Thymus (tissue), 11 donors: ENCODE measurements at regions not wholly inside any gene's neighbourhood (a gene's known extent, or its start where the extent isn't known, plus 50 kb on each side); places are given as distances from the start of the nearest gene placed in this dataset.

ENCODE experiments used
- DNase-seq, 9 donors: peaks; one replicate each; pipeline ENCODE4 v3.0.0-alpha.2; 2013; ENCODE audit warnings: low spot score in 9 of 9, low read depth in 6 of 9, missing footprints in 1 of 9
- H3K27ac ChIP-seq, 2 donors: one replicate each; pipeline ENCODE4 v1.5.1; 2013; ENCODE audit warnings: control low read depth in 1 of 2, low read depth in 1 of 2, low read length in 1 of 2, mild to moderate bottlenecking in 1 of 2, moderate library complexity in 1 of 2
- H3K27me3 ChIP-seq, 2 donors: one replicate each; pipeline ENCODE4 v1.5.1; 2013; ENCODE audit warnings: low read length in 1 of 2; ENCODE audit not compliant: control insufficient read depth in 2 of 2, insufficient read depth in 1 of 2
- H3K36me3 ChIP-seq, 2 donors: one replicate each; pipeline ENCODE4 v1.5.1; 2013; ENCODE audit warnings: low read length in 1 of 2, mild to moderate bottlenecking in 1 of 2, moderate library complexity in 1 of 2; ENCODE audit not compliant: control insufficient read depth in 2 of 2, insufficient read depth in 2 of 2
- H3K4me1 ChIP-seq, 2 donors: one replicate each; pipeline ENCODE4 v1.5.1; 2013; ENCODE audit warnings: low read length in 2 of 2; ENCODE audit not compliant: control insufficient read depth in 2 of 2, insufficient read depth in 2 of 2
- H3K4me3 ChIP-seq, 2 donors: one replicate each; pipeline ENCODE4 v1.5.1; 2013; ENCODE audit warnings: low read length in 2 of 2, control low read depth in 1 of 2, mild to moderate bottlenecking in 1 of 2
- H3K9me3 ChIP-seq, 2 donors: one replicate each; pipeline ENCODE4 v1.5.1; 2013; ENCODE audit warnings: low read length in 1 of 2, mild to moderate bottlenecking in 1 of 2; ENCODE audit not compliant: control insufficient read depth in 2 of 2, insufficient read depth in 1 of 2
- WGBS: extraction: QIAGEN DNeasy Blood & Tissue Kit; methylation state at CpG from one replicate; pipeline ENCODE4 v1.1.7; 2013; 5-methylcytosine and 5-hydroxymethylcytosine counted together
- donor health status: healthy.

- Histone ChIP-seq H3K4me1 (no peaks in the 10 kb centered on the region), H3K36me3 (no peaks in the 10 kb centered on the region), H3K9me3 (no peaks in the 10 kb centered on the region), H3K27me3 (no peaks in the 10 kb centered on the region), H3K4me3 (no peak overlapping the region), H3K27ac (no peak overlapping the region)
- no peak for DNase-seq
- WGBS = 94% methylated on average over 3 of the region's 3 CpGs
Measured at GRCh38 chr11:91860661-91861060, 364.0 kb upstream of the FAT3 start.

DNA sequence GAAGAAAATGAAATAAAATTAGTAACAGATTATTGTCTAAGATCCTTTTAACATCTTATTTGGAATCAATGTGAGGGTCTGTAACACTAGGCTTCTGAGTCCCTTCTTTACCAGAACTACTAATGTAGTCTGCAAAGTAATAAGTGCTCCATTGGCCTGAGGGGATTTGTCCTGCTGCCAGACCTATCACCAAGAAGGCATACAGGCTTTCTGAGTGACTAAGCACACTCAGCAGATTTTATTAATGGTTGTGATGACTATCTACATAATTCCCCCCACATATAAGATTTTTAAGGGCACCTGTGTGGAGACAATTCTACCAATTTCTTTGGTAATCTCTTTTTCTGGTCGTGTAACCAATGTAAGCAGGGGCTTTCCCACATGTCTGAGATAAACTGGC, 365.0 kb upstream of the FAT3 start:
- no peak overlapping the region for H3K4me3 ChIP-seq
- H3K27me3 ChIP-seq = no peaks in the 10 kb centered on the region
- H3K36me3 ChIP-seq = no peaks in the 10 kb centered on the region
- H3K4me1 ChIP-seq = no peaks in the 10 kb centered on the region
- WGBS = 84% methylated on average over 1 of the region's 1 CpG
- no peak overlapping the region for H3K27ac ChIP-seq
- no peaks in the 10 kb centered on the region for H3K9me3 ChIP-seq
- DNase-seq = no peak

- Histone ChIP-seq H3K4me3 (no peak overlapping the region), H3K9me3 (no peaks in the 10 kb centered on the region), H3K27ac (no peak overlapping the region), H3K27me3 (no peaks in the 10 kb centered on the region), H3K4me1 (no peaks in the 10 kb centered on the region), H3K36me3 (no peaks in the 10 kb centered on the region)
- WGBS = 94% methylated on average over 1 of the region's 1 CpG
- DNase-seq = no peak
Measured at GRCh38 chr11:91857179-91857578, 367.4 kb upstream of the FAT3 start.

DNA sequence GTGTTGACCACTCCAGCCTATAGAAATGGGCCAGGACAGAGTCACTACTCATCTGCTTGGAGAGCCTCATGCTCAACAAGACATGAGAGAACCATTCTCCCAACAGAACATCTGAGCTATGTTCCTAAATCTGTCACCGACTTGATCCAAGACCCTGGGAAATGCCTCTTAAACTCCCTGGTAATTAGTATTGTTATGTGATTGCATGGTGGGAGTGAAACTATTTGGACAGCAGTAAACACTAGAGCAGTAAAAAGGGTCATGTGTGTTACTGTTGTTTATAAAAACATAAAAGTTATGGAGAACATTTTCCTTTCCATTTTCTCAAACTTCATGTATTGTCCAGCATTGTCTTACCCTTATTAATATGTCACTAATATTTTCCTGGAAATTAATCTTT, 369.8 kb upstream of the FAT3 start:
- Histone ChIP-seq H3K27me3 (no peaks in the 10 kb centered on the region), H3K4me3 (no peak overlapping the region)
- WGBS = 89% methylated on average over 1 of the region's 1 CpG

GRCh38 chr11:91854171-91854570, 370.4 kb upstream of the FAT3 start:
- no peak for DNase-seq
- H3K27me3 ChIP-seq = no peaks in the 10 kb centered on the region
- no peaks in the 10 kb centered on the region for H3K4me1 ChIP-seq
- H3K9me3 ChIP-seq = no peaks in the 10 kb centered on the region
- H3K4me3 ChIP-seq = no peak overlapping the region
- H3K36me3 ChIP-seq = no peaks in the 10 kb centered on the region
- H3K27ac ChIP-seq = no peak overlapping the region

More for the DNA sequence above, 369.8 kb upstream of the FAT3 start:
- H3K4me1 ChIP-seq = no peaks in the 10 kb centered on the region
- no peak overlapping the region for H3K27ac ChIP-seq
- no peaks in the 10 kb centered on the region for H3K36me3 ChIP-seq
- H3K9me3 ChIP-seq = no peaks in the 10 kb centered on the region
- DNase-seq = no peak

GRCh38 chr11:91851908-91852307, 372.7 kb upstream of the FAT3 start:
- H3K4me3 ChIP-seq = no peak overlapping the region
- no peaks in the 10 kb centered on the region for H3K27me3 ChIP-seq
- WGBS = 91% methylated on average over 2 of the region's 2 CpGs
- no peaks in the 10 kb centered on the region for H3K9me3 ChIP-seq
- no peak overlapping the region for H3K27ac ChIP-seq
- no peak for DNase-seq
- H3K4me1 ChIP-seq = no peaks in the 10 kb centered on the region
- H3K36me3 ChIP-seq = no peaks in the 10 kb centered on the region

- no peaks in the 10 kb centered on the region for H3K9me3 ChIP-seq
- H3K4me1 ChIP-seq = no peaks in the 10 kb centered on the region
- WGBS = 79% methylated on average over 7 of the region's 7 CpGs
- no peaks in the 10 kb centered on the region for H3K36me3 ChIP-seq
- H3K4me3 ChIP-seq = no peak overlapping the region
- no peak overlapping the region for H3K27ac ChIP-seq
- no peak for DNase-seq
- no peaks in the 10 kb centered on the region for H3K27me3 ChIP-seq
Measured at GRCh38 chr11:91850533-91851275, 373.9 kb upstream of the FAT3 start.

DNA sequence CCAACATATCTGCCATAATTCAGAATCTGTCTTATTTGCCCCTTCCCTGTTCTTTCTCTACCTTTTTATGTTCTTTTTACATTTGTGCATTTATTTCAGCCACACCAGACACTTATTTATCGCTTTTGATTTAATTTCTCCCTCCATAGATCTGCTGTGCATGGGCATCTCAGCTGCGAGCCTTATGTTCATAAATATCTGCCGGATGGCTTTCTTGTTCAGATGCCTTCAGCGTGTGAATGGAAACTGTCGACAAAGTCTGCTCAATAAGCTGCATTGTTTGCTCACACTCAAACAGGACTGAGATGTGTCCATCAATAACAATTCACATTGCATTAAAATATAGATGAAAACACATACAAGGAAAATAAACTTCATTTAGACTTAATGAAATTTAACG, 374.6 kb upstream of the FAT3 start:
- H3K4me3 ChIP-seq = no peak overlapping the region
- WGBS = 87% methylated on average over 6 of the region's 6 CpGs
- H3K27ac ChIP-seq = no peak overlapping the region
- H3K4me1 ChIP-seq = no peaks in the 10 kb centered on the region
- H3K9me3 ChIP-seq = no peaks in the 10 kb centered on the region
- H3K27me3 ChIP-seq = no peaks in the 10 kb centered on the region
- H3K36me3 ChIP-seq = no peaks in the 10 kb centered on the region
- DNase-seq = no peak

DNA sequence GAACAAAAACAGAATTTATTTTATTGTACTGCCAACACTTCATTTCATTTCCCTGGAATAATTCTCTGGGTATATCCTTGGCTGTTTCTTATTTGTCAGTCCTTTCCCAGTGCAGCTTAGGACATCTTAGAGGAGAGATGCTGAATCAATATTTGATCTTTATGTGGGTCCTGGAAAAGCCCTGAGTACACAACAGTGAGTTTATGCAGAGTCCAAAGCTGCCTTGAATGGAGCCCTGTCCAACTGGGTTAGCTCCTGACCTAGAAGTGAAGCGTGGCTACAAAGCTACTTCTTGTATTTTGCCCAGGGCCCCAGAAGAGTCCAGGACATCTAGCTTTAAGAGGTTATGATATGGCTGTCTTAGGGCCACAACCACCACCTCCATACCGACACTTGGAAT, 378.0 kb upstream of the FAT3 start:
- 88% methylated on average over 2 of the region's 2 CpGs for WGBS
- Histone ChIP-seq H3K4me1 (no peaks in the 10 kb centered on the region), H3K9me3 (no peaks in the 10 kb centered on the region), H3K4me3 (no peak overlapping the region), H3K27me3 (no peaks in the 10 kb centered on the region), H3K27ac (no peak overlapping the region), H3K36me3 (no peaks in the 10 kb centered on the region)
- DNase-seq = no peak

GRCh38 chr11:91846002-91846401, 378.6 kb upstream of the FAT3 start:
- DNase-seq = no peak

More at GRCh38 chr11:91846002-91846401, 378.6 kb upstream of the FAT3 start:
- Histone ChIP-seq H3K36me3 (no peaks in the 10 kb centered on the region), H3K27me3 (no peaks in the 10 kb centered on the region), H3K4me1 (no peaks in the 10 kb centered on the region), H3K4me3 (no peak overlapping the region), H3K27ac (no peak overlapping the region), H3K9me3 (no peaks in the 10 kb centered on the region)
